ENCODE measurements at regions not wholly inside any gene's neighbourhood (a gene's known extent, or its start where the extent isn't known, plus 50 kb on each side); places are given as distances from the start of the nearest gene placed in this dataset.
A peak's percentile ranks its signal among the peaks of the same experiment; 100 is the strongest.
"Not testable (repeated sequence)": the region's sequence is repeated elsewhere in the genome, so short reads cannot be mapped to it uniquely, and the experiment has no call there.

GRCh38 chr1:194004146-194004545 is 817.7 kb upstream of the B3GALT2 start:
- Histone ChIP-seq H3K27ac (ENCODE audit: low read depth, low read length, poor library complexity, severe bottlenecking) (no peak overlapping the region), H3K9me3 (ENCODE audit: low read length) (no peaks in the 10 kb centered on the region), H3F3A (ENCODE audit: insufficient read depth, low read length) (no peaks in the 10 kb centered on the region; the same call in 1 of the 2 replicates), H3K79me2 (ENCODE audit: insufficient read depth, low read length) (no peaks in the 10 kb centered on the region), H3K9ac (ENCODE audit: low read length) (no peak overlapping the region), H3K4me1 (ENCODE audit: insufficient read depth, low read length, severe bottlenecking) (no peaks in the 10 kb centered on the region), H2AFZ (ENCODE audit: low read length) (peak overlapping the region; percentile 7; the same call in 1 of the 2 replicates), H3K4me3 (ENCODE audit: low read depth, low read length, poor library complexity, severe bottlenecking) (no peak overlapping the region), H4K20me1 (ENCODE audit: insufficient read depth, low read length) (no peaks in the 10 kb centered on the region), H3K27me3 (ENCODE audit: insufficient read depth, low read length) (no peaks in the 10 kb centered on the region), H3K4me2 (ENCODE audit: low read length) (no peak overlapping the region), H3K36me3 (ENCODE audit: insufficient read depth, low read length) (no peaks in the 10 kb centered on the region), H3K9me2 (ENCODE audit: low read depth, low read length) (no peaks in the 10 kb centered on the region)
- TF ChIP-seq CTCF (IDR thresholded peaks at IDR 0.05; ENCODE audit: low read length), result no peak
- no peak for TF ChIP-seq EZH2 (IDR thresholded peaks at IDR 0.05; ENCODE audit: borderline replicate concordance, low read length)

GRCh38 chr1:194001726-194002350 is 815.4 kb upstream of the B3GALT2 start:
- not testable (repeated sequence) for H3K27me3 ChIP-seq (ENCODE audit: insufficient read depth, low read length); H3K4me1 ChIP-seq (ENCODE audit: insufficient read depth, low read length, severe bottlenecking); H4K20me1 ChIP-seq (ENCODE audit: insufficient read depth, low read length); H3K27ac ChIP-seq (ENCODE audit: low read depth, low read length, poor library complexity, severe bottlenecking); H3K79me2 ChIP-seq (ENCODE audit: insufficient read depth, low read length); H3K36me3 ChIP-seq (ENCODE audit: insufficient read depth, low read length); H3K9me2 ChIP-seq (ENCODE audit: low read depth, low read length); H3K4me2 ChIP-seq (ENCODE audit: low read length); H2AFZ ChIP-seq (ENCODE audit: low read length); H3K4me3 ChIP-seq (ENCODE audit: low read depth, low read length, poor library complexity, severe bottlenecking); H3F3A ChIP-seq (ENCODE audit: insufficient read depth, low read length); H3K9ac ChIP-seq (ENCODE audit: low read length); H3K9me3 ChIP-seq (ENCODE audit: low read length)

- Histone ChIP-seq H3K9me3 (ENCODE audit: low read length) (peaks cover 22% of the 10 kb centered on the region), H3K9ac (ENCODE audit: low read length) (no peak overlapping the region), H3K4me2 (ENCODE audit: low read length) (no peak overlapping the region), H3F3A (ENCODE audit: insufficient read depth, low read length) (no peaks in the 10 kb centered on the region), H3K27me3 (ENCODE audit: insufficient read depth, low read length) (no peaks in the 10 kb centered on the region), H3K36me3 (ENCODE audit: insufficient read depth, low read length) (no peaks in the 10 kb centered on the region), H3K9me2 (ENCODE audit: low read depth, low read length) (no peaks in the 10 kb centered on the region), H3K79me2 (ENCODE audit: insufficient read depth, low read length) (no peaks in the 10 kb centered on the region), H2AFZ (ENCODE audit: low read length) (no peak overlapping the region), H4K20me1 (ENCODE audit: insufficient read depth, low read length) (no peaks in the 10 kb centered on the region), H3K27ac (ENCODE audit: low read depth, low read length, poor library complexity, severe bottlenecking) (no peak overlapping the region), H3K4me1 (ENCODE audit: insufficient read depth, low read length, severe bottlenecking) (no peaks in the 10 kb centered on the region), H3K4me3 (ENCODE audit: low read depth, low read length, poor library complexity, severe bottlenecking) (no peak overlapping the region)
- TF ChIP-seq CTCF (IDR thresholded peaks at IDR 0.05; ENCODE audit: low read length) (no peak), EZH2 (IDR thresholded peaks at IDR 0.05; ENCODE audit: borderline replicate concordance, low read length) (no peak)
These were observed 802.5 kb upstream of the B3GALT2 start for GRCh38 chr1:193988885-193989284.

GRCh38 chr1:193979219-193979618 is 792.8 kb upstream of the B3GALT2 start:
- H2AFZ ChIP-seq (ENCODE audit: low read length), result no peak overlapping the region; the same call in 1 of the 2 replicates
- H3K27me3 ChIP-seq (ENCODE audit: insufficient read depth, low read length), result no peaks in the 10 kb centered on the region
- no peak overlapping the region for H3K4me3 ChIP-seq (ENCODE audit: low read depth, low read length, poor library complexity, severe bottlenecking)
- H4K20me1 ChIP-seq (ENCODE audit: insufficient read depth, low read length), result no peaks in the 10 kb centered on the region
- no peak overlapping the region for H3K27ac ChIP-seq (ENCODE audit: low read depth, low read length, poor library complexity, severe bottlenecking)
- H3F3A ChIP-seq (ENCODE audit: insufficient read depth, low read length), result no peaks in the 10 kb centered on the region
- no peaks in the 10 kb centered on the region for H3K9me2 ChIP-seq (ENCODE audit: low read depth, low read length)
- no peaks in the 10 kb centered on the region for H3K79me2 ChIP-seq (ENCODE audit: insufficient read depth, low read length)
- H3K36me3 ChIP-seq (ENCODE audit: insufficient read depth, low read length), result no peaks in the 10 kb centered on the region
- no peak overlapping the region for H3K4me2 ChIP-seq (ENCODE audit: low read length)
- H3K9me3 ChIP-seq (ENCODE audit: low read length), result 0 out of 2 replicates have a peak, but pooled peaks cover under 1% of the 10 kb centered on the region
- H3K4me1 ChIP-seq (ENCODE audit: insufficient read depth, low read length, severe bottlenecking), result peaks cover 3% of the 10 kb centered on the region
- H3K9ac ChIP-seq (ENCODE audit: low read length), result no peak overlapping the region
- TF ChIP-seq CTCF (IDR thresholded peaks at IDR 0.05; ENCODE audit: low read length) (no peak), EZH2 (IDR thresholded peaks at IDR 0.05; ENCODE audit: borderline replicate concordance, low read length) (no peak)
